Mucosa of descending colon (tissue), 3 donors: ENCODE measurements at regions not wholly inside any gene's neighbourhood (a gene's known extent, or its start where the extent isn't known, plus 50 kb on each side); places are given as distances from the start of the nearest gene placed in this dataset.
"Not testable (repeated sequence)": the region's sequence is repeated elsewhere in the genome, so short reads cannot be mapped to it uniquely, and the experiment has no call there.

Experiments
- ATAC-seq: fragments of 200-7000 bp; cut with Tn5 transposase; one replicate; pipeline ENCODE4 v1.9.1; 2020; ENCODE audit warnings: mild to moderate bottlenecking, moderate library complexity
- DNase-seq, 3 donors: peaks; one replicate each; pipeline ENCODE4 v3.0.0-alpha.2; 2020
- H3K36me3 ChIP-seq: fragments of 200-600 bp; one replicate; pipeline ENCODE4 v1.8.0; 2021; ENCODE audit warnings: low read depth, mild to moderate bottlenecking
- H3K4me1 ChIP-seq: fragments of 200-600 bp; one replicate; pipeline ENCODE4 v1.8.0; 2021; ENCODE audit warnings: low read depth, mild to moderate bottlenecking
- H3K4me3 ChIP-seq: fragments of 200-600 bp; one replicate; pipeline ENCODE4 v1.8.0; 2021; ENCODE audit warnings: mild to moderate bottlenecking
- H3K9me3 ChIP-seq: fragments of 200-600 bp; one replicate; pipeline ENCODE4 v1.8.0; 2021; ENCODE audit warnings: mild to moderate bottlenecking
- CTCF ChIP-seq: fragments of 200-600 bp; IDR thresholded peaks from one replicate; pipeline ENCODE4 v1.8.0; 2022; ENCODE audit warnings: antibody characterized with exemption, mild to moderate bottlenecking
- intact Hi-C, 2 donors: fragments of 100-400 bp; cut with DNase I in 1 of 2; cut with micrococcal nuclease in 1 of 2; formaldehyde crosslinking; loops; one replicate each; pipeline versions ENCODE4 v1.11.0 to v1.11.1; 2022; cut with DNase I, micrococcal nuclease
- donor health status: DM: no; HTN: no; CAD: no; lungs with moderate emphysema.
- donor health status: DM: no; HTN: no; CAD: no.
- donor health status: DM: no; HTN: yes; CAD: no.

DNA sequence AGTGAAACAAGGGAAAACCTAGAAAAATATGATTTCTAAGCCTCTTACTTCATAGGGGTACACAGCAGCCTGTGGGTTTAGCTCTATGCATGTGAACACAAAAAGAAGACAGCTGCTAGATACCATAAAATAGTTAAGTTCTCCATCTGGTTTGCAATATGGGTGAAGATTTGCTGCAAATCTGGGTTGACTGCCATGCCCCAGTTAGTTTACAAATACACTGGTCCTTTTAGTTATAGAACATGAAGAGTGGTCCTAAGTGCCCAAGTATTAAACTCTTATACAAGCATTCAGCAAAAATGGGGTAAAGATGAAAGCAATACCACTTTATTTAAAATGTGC is 176.1 kb downstream of the AEBP2 start:
- TF ChIP-seq CTCF, result no peak
- H3K9me3 ChIP-seq, result no peaks in the 10 kb centered on the region
- ATAC-seq (no peak), DNase-seq (no peak)
- no peaks in the 10 kb centered on the region for H3K4me1 ChIP-seq
- no peak overlapping the region for H3K4me3 ChIP-seq
- no peaks in the 10 kb centered on the region for H3K36me3 ChIP-seq
- intact Hi-C loops, result no loop called here

DNA sequence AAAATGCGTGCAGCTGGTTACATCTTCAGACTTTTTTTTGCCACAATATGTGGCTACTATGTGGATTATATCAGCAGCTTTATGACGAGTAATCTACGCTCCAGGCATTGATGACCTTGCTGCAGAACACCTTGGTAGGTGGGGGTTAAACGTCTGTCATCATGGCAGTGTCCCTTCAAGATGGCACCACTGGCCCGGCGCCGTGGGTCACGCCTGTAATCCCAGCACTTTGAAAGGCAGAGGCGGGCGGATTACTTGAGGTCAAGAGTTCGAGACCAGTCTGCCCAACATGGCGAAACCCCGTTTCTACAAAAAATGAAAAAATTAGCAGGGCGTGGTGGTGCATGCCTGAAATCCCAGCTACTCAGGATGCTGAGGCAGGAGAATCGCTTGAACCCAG is 177.5 kb downstream of the AEBP2 start:
- Histone ChIP-seq H3K9me3 (no peaks in the 10 kb centered on the region), H3K4me3 (no peak overlapping the region), H3K4me1 (no peaks in the 10 kb centered on the region), H3K36me3 (no peaks in the 10 kb centered on the region)
- ATAC-seq (no peak), DNase-seq (no peak)
- TF ChIP-seq CTCF, result no peak
- intact Hi-C loops, result no loop called here

DNA sequence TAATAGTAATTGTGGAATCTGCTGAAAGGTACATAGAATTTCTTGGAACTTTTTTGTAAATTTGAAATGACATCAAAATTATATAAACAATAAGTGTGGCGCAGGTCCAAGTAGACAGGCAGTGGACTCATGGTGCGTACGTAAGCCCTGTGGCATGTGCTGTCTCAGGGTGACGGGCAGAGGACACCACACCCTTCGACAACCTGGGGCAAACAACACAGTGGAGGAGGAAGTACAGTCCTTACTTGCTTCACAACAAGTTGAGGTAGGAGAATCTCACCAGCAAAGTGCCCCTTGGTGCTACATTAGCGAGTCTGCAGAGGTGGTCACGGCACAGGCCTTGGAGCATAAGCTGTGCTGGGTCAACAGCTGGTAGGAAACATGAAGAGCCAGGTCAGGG is 180.9 kb downstream of the AEBP2 start:
- no peaks in the 10 kb centered on the region for H3K36me3 ChIP-seq
- DNase-seq (peak; percentile 62 to 69 (median 68)), ATAC-seq (peak; percentile 100)
- H3K4me3 ChIP-seq, result no peak overlapping the region
- no peak for TF ChIP-seq CTCF
- intact Hi-C loops, result no loop called here
- no peaks in the 10 kb centered on the region for H3K4me1 ChIP-seq
- no peaks in the 10 kb centered on the region for H3K9me3 ChIP-seq

DNA sequence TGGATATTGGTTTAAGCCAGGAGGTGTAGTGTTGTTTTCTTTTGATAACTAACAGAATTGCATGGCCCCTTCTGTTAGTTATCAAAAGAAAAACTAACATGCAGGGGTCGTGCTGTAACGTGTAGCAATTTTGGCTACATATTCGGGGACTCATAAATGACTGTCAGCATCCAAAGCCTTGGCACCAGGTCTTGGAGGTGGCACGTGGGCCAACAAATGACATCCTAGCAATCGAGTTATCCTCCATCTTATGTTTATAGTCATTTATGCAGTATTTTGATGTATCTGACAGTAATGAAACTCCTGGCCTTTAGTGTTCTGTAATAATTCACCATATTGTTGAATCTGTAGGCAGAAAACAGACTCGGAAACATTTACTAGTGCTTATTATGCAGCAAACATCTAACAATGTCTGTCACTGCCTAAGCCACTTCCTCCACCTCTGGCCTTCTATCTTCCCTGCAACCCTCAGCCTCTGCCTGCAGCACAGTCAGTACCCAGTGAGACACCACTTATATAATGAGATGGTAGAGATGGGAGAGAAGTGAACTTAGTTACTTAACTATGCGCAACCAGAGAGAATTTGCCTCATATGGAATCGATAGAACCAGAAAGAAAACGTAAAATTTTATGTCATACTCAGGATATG is 184.6 kb downstream of the AEBP2 start:
- Histone ChIP-seq H3K4me1 (no peaks in the 10 kb centered on the region), H3K9me3 (no peaks in the 10 kb centered on the region), H3K36me3 (no peaks in the 10 kb centered on the region), H3K4me3 (no peak overlapping the region)
- intact Hi-C loops, result no loop called here
- no peak for TF ChIP-seq CTCF
- ATAC-seq, result no peak
- DNase-seq, result no peak

DNA sequence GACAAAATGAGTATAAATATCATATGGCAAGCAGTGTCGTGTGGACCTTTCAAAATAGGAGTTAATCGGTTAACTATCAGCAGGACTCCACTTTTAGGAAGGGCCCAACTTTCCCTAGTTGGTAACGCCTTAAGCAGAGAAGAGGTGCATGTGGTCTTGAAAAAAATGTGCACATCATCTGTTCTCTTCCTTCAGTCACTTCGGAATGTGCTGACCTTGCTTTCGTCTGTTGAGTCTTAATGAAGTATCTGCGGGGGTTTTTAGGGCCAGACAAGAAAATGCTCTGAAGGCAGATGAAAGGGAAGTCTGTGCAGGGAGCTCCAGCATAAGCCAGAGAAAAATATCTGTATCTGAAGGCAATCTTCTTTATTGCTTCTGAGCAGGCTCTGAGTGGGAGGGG is 185.2 kb downstream of the AEBP2 start:
- H3K4me3 ChIP-seq, result no peak overlapping the region
- H3K4me1 ChIP-seq, result no peaks in the 10 kb centered on the region
- no peaks in the 10 kb centered on the region for H3K9me3 ChIP-seq
- H3K36me3 ChIP-seq, result no peaks in the 10 kb centered on the region
- ATAC-seq (no peak), DNase-seq (no peak)
- no peak for TF ChIP-seq CTCF
- intact Hi-C loops, result no loop called here

DNA sequence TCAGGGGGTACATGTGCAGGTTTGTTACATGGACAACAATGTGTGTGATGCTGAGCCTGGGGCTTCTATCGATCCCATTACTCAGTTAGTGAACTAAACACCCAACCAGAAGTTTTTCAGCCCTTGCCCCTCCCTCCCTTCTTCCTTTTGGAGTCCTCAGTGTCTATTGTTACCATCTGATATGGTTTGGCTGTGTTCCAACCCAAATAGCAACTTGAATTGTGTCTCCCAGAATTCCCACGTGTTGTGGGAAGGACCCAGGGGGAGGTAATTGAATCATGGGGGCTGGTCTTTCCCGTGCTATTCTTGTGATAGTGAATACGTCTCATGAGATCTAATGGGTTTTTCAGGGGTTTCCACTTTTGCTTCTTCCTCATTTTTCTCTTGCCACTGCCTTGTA is 186.3 kb downstream of the AEBP2 start:
- H3K36me3 ChIP-seq, H3K9me3 ChIP-seq, ATAC-seq, DNase-seq, intact Hi-C loops, H3K4me1 ChIP-seq, H3K4me3 ChIP-seq: not testable (repeated sequence)
